HG02623 (cell line): ENCODE measurements at regions not wholly inside any gene's neighbourhood (a gene's known extent, or its start where the extent isn't known, plus 50 kb on each side); places are given as distances from the start of the nearest gene placed in this dataset.

Source experiments
- ATAC-seq: cut with Tn5 transposase; IDR thresholded peaks from one replicate; pipeline ENCODE4 v1.9.1; 2021; ENCODE audit warnings: moderate library complexity; ENCODE audit not compliant: unreplicated experiment

DNA sequence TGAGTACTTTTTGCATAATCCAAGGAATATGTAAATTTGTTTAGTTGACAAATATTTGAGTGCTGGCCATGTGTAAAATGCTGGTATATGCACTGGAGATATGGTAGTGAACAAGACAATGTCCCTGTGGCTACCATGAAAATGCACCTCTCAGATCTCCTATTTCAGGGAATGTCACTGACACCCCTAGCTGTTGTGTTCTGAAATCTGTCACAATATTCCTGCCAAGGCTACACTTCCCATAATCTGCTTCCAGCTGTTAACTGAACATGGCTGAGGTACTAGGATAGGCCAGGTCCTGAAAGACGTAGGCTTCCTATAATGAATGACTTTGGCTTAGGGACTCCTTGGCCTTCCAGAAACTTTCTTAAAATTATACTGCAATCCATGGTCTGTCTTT is 197.8 kb downstream of the ZNF648 start:
- ATAC-seq, result no peak

DNA sequence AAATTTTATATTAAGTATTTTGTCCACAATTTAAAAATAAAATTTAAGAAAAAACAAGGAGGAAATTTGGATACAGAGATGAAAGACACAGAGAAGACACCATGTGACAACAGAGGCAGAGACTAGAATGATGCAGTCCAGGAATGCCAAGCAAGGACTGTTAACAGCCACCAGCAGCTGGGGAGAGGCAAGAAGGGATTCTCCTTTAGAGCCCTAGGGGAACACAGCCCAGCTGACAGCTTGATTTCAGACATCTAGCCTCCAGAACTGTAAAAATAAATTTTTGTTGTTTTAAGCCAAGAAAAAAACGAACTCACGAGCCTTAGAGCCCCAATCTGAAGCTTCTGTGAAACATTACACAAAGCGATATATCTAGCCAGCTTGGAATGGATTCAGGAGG is 198.5 kb downstream of the ZNF648 start:
- no peak for ATAC-seq

DNA sequence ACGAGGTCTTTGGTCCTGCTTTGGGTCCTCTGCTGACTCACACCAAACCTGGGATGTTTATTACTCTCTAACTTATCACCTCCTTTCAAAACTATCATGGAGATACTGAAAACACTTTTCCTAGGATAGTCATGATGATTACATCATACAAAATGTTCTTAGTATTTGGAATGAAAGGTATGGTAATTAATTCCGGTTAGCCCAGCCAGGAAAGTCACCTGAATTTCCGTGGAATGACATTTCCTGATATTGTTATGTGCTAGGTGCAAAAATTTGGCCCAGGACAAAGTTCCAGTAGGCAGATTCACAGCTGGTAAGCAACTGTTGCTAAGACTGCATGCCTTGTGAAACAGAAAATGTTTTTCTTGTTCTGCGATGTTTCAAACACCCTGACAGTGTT is 203.4 kb downstream of the ZNF648 start:
- ATAC-seq, result no peak
